ENCODE measurements at regions not wholly inside any gene's neighbourhood (a gene's known extent, or its start where the extent isn't known, plus 50 kb on each side); places are given as distances from the start of the nearest gene placed in this dataset.

- H3K4me1 ChIP-seq = no peaks in the 10 kb centered on the region
- no peaks in the 10 kb centered on the region for H3K9me3 ChIP-seq
- no peaks in the 10 kb centered on the region for H3K27me3 ChIP-seq
- TF ChIP-seq CTCF (IDR thresholded peaks at IDR 0.05) (no peak), POLR2A (IDR thresholded peaks at IDR 0.05) (no peak)
- no peak for DNase-seq
- intact Hi-C loops (cut with DNase I; ENCODE audit: low total_unique reads) = no loop called here
- no peak overlapping the region for H3K4me3 ChIP-seq
- no peak overlapping the region for H3K27ac ChIP-seq
- H3K36me3 ChIP-seq = no peaks in the 10 kb centered on the region
These were observed 197.6 kb upstream of the PMEPA1 start for GRCh38 chr20:57907131-57908000.

- H3K27ac ChIP-seq = no peak overlapping the region
- H3K36me3 ChIP-seq = no peaks in the 10 kb centered on the region
- TF ChIP-seq POLR2A (IDR thresholded peaks at IDR 0.05) = no peak
- no peak for TF ChIP-seq CTCF (IDR thresholded peaks at IDR 0.05)
- no peaks in the 10 kb centered on the region for H3K9me3 ChIP-seq
- no peaks in the 10 kb centered on the region for H3K4me1 ChIP-seq
- H3K27me3 ChIP-seq = no peaks in the 10 kb centered on the region
- intact Hi-C loops (cut with DNase I; ENCODE audit: low total_unique reads) = no loop called here
- DNase-seq = no peak
- no peak overlapping the region for H3K4me3 ChIP-seq
These were observed 195.6 kb upstream of the PMEPA1 start for GRCh38 chr20:57905448-57905847.

- Histone ChIP-seq H3K27me3 (no peaks in the 10 kb centered on the region), H3K4me3 (no peak overlapping the region), H3K36me3 (no peaks in the 10 kb centered on the region), H3K9me3 (no peaks in the 10 kb centered on the region), H3K4me1 (no peaks in the 10 kb centered on the region), H3K27ac (no peak overlapping the region)
- no peak for DNase-seq
- TF ChIP-seq CTCF (IDR thresholded peaks at IDR 0.05) (no peak), POLR2A (IDR thresholded peaks at IDR 0.05) (no peak)
- intact Hi-C loops (cut with DNase I; ENCODE audit: low total_unique reads) = no loop called here
These were observed 194.7 kb upstream of the PMEPA1 start for GRCh38 chr20:57904314-57905105.

GRCh38 chr20:57902473-57902872 lies 192.7 kb upstream of the PMEPA1 start:
- H3K4me1 ChIP-seq = no peaks in the 10 kb centered on the region
- intact Hi-C loops (cut with DNase I; ENCODE audit: low total_unique reads) = no loop called here
- no peaks in the 10 kb centered on the region for H3K9me3 ChIP-seq

More at GRCh38 chr20:57902473-57902872, 192.7 kb upstream of the PMEPA1 start:
- H3K27me3 ChIP-seq = no peaks in the 10 kb centered on the region
- TF ChIP-seq CTCF (IDR thresholded peaks at IDR 0.05) = no peak
- no peak for TF ChIP-seq POLR2A (IDR thresholded peaks at IDR 0.05)
- no peak overlapping the region for H3K4me3 ChIP-seq
- H3K27ac ChIP-seq = no peak overlapping the region
- DNase-seq = no peak
- no peaks in the 10 kb centered on the region for H3K36me3 ChIP-seq

Data from uterus (tissue), 3 donors.